GM12878 (cell line): ENCODE measurements at regions not wholly inside any gene's neighbourhood (a gene's known extent, or its start where the extent isn't known, plus 50 kb on each side); places are given as distances from the start of the nearest gene placed in this dataset.

Experiments
- ATAC-seq: fragments of 200-7000 bp; cut with Tn5 transposase; 3 replicates; pipeline ENCODE4 v1.9.1; 2020; ENCODE audit warnings: mild to moderate bottlenecking, moderate library complexity
- BruUV-seq: library from RNA; stranded (reverse); fragments of 400-500 nt; replicated peaks from 2 replicates; lab custom pipeline; 2021; lab: Mats Ljungman, UMichigan
- CTCF ChIA-PET: fragments of 300-600 bp; sonication (Branson Sonifier 250); formaldehyde crosslinking; extraction: SDS; loops from one replicate; lab custom pipeline; 2021; ENCODE audit warnings: inconsistent platforms; lab: Yijun Ruan, JAX
- POLR2A ChIA-PET: fragments of 350-600 bp; formaldehyde crosslinking; extraction: SDS; loops from one replicate; lab custom pipeline; 2021; ENCODE audit warnings: inconsistent platforms; lab: Charles Lee
- RAD21 ChIA-PET: fragments of 300-600 bp; sonication (Branson Sonifier 250); formaldehyde crosslinking; loops from one replicate; lab custom pipeline; 2023; ENCODE audit warnings: antibody characterized with exemption; ENCODE audit not compliant: unreplicated experiment; lab: Charles Lee
- SMC1A ChIA-PET: fragments of 300-600 bp; sonication (Branson Sonifier 250); formaldehyde crosslinking; loops from one replicate; lab custom pipeline; 2023; ENCODE audit not compliant: unreplicated experiment, uncharacterized antibody; lab: Charles Lee
- DNase-seq: peaks from one replicate; pipeline ENCODE4 v3.0.0-alpha.2; 2011; ENCODE audit warnings: low read depth, low spot score
- FAIRE-seq: peaks from 3 replicates; lab custom pipeline; 2011; peaks lifted over from hg19 to GRCh38; lab: Jason Lieb, UNC
- H2AFZ ChIP-seq: 2 replicates; pipeline ENCODE4 v1.6.0; 2011; ENCODE audit warnings: low read depth, low read length, control low read depth; ENCODE audit not compliant: control insufficient read depth
- H3K27ac ChIP-seq: 2 replicates; pipeline ENCODE4 v1.5.1; 2011; ENCODE audit warnings: control low read depth; ENCODE audit not compliant: control insufficient read depth, insufficient read depth
- H3K27me3 ChIP-seq, 2 experiments: replicated peaks in 1 of 2; 2 replicates each; pipeline versions ENCODE4 v1.6.0 to v1.6.1; 2011; ENCODE audit warnings: low read length in 1 of 2; ENCODE audit not compliant: control insufficient read depth in 2 of 2, insufficient read depth in 2 of 2
- H3K36me3 ChIP-seq, 2 experiments: 2 replicates each; pipeline ENCODE4 v1.5.1; 2011; ENCODE audit warnings: low read length in 1 of 2; ENCODE audit not compliant: control insufficient read depth in 2 of 2, insufficient read depth in 2 of 2
- H3K4me1 ChIP-seq: 2 replicates; pipeline ENCODE4 v1.6.1; 2011; ENCODE audit warnings: mild to moderate bottlenecking, low read length, moderate library complexity, mixed read lengths; ENCODE audit not compliant: control insufficient read depth, insufficient read depth
- H3K4me2 ChIP-seq: 2 replicates; pipeline ENCODE4 v1.6.0; 2011; ENCODE audit warnings: control low read depth; ENCODE audit not compliant: control insufficient read depth, insufficient read depth
- H3K4me3 ChIP-seq: fragments of 200-600 bp; sonication (generic); 2 replicates; pipeline ENCODE4 v1.5.1; 2016
- H3K79me2 ChIP-seq: 2 replicates; pipeline ENCODE4 v1.6.0; 2011; ENCODE audit warnings: low read length; ENCODE audit not compliant: control insufficient read depth, insufficient read depth
- H3K9ac ChIP-seq: 2 replicates; pipeline ENCODE4 v1.8.0; 2011; ENCODE audit warnings: low read length, control low read depth, mixed read lengths; ENCODE audit not compliant: control insufficient read depth, insufficient read depth
- H3K9me3 ChIP-seq: replicated peaks from 3 replicates; pipeline ENCODE4 v1.5.1; 2011; ENCODE audit warnings: mild to moderate bottlenecking, low read length; ENCODE audit not compliant: control insufficient read depth, insufficient read depth
- H4K20me1 ChIP-seq: 2 replicates; pipeline ENCODE4 v1.6.0; 2011; ENCODE audit not compliant: control insufficient read depth, insufficient read depth
- ATF7 ChIP-seq: fragments of 450-650 bp; IDR thresholded peaks from 2 replicates; pipeline ENCODE4 v1.6.1; 2016; ENCODE audit warnings: low read depth, mild to moderate bottlenecking
- BACH1 ChIP-seq: fragments of 450-650 bp; IDR thresholded peaks from 2 replicates; pipeline ENCODE4 v1.6.1; 2017; ENCODE audit warnings: mild to moderate bottlenecking, borderline replicate concordance
- BMI1 ChIP-seq: fragments of 450-650 bp; IDR thresholded peaks from 2 replicates; pipeline ENCODE4 v1.6.1; 2016; ENCODE audit warnings: mild to moderate bottlenecking, moderate library complexity, borderline replicate concordance
- BRCA1 ChIP-seq: IDR thresholded peaks from 2 replicates; pipeline ENCODE4 v1.6.1; 2011; ENCODE audit warnings: low read depth, low read length, improper control_type of control experiment
- IKZF1 ChIP-seq: fragments of 450-650 bp; conservative IDR thresholded peaks from 2 replicates; pipeline ENCODE4 v1.6.1; 2017; ENCODE audit warnings: antibody characterized with exemption, mild to moderate bottlenecking
- RB1 ChIP-seq: fragments of 450-650 bp; formaldehyde crosslinking; IDR thresholded peaks from 2 replicates; pipeline ENCODE4 v1.6.1; 2017; ENCODE audit warnings: mild to moderate bottlenecking, borderline replicate concordance
- RFX5 ChIP-seq: IDR thresholded peaks from 2 replicates; pipeline ENCODE4 v1.6.1; 2011; ENCODE audit warnings: low read depth, low read length, improper control_type of control experiment
- STAT1 ChIP-seq: fragments of 450-650 bp; conservative IDR thresholded peaks from 2 replicates; pipeline ENCODE4 v1.6.1; 2014; ENCODE audit warnings: antibody characterized with exemption, mild to moderate bottlenecking
- STAT3 ChIP-seq: IDR thresholded peaks from 2 replicates; pipeline ENCODE4 v1.6.1; 2011; ENCODE audit warnings: low read depth, low read length, improper control_type of control experiment
- ZNF24 ChIP-seq: fragments of 450-650 bp; IDR thresholded peaks from 2 replicates; pipeline ENCODE4 v1.6.1; 2017; ENCODE audit warnings: antibody characterized with exemption, mild to moderate bottlenecking
- WGBS: methylation state at CpG from one replicate; pipeline ENCODE4 v1.1.6; 2016; ENCODE audit warnings: low lambda C conversion rate; ENCODE audit not compliant: insufficient replicate concordance, insufficient coverage; ENCODE audit errors: missing lambda C conversion rate; 5-methylcytosine and 5-hydroxymethylcytosine counted together
- in situ Hi-C: fragments of 300-500 bp; cut with MboI; formaldehyde crosslinking; loops from 9 replicates; pipeline ENCODE4 v1.14.3; 2018; ENCODE audit warnings: mixed read lengths
- intact Hi-C: fragments of 100-400 bp; cut with micrococcal nuclease; formaldehyde crosslinking; loops from one replicate; pipeline ENCODE4 v1.14.2; 2022; ENCODE audit not compliant: unreplicated experiment
- TF ChIP-seq, protein P1 (sequence below): fragments of 450-650 bp; IDR thresholded peaks from 2 replicates; pipeline ENCODE4 v1.6.1; 2017; ENCODE audit warnings: mild to moderate bottlenecking
- TF ChIP-seq, protein P2 (sequence below): IDR thresholded peaks from 2 replicates; pipeline ENCODE4 v1.6.1; 2011; ENCODE audit warnings: borderline replicate concordance, low read depth, mild to moderate bottlenecking, moderate library complexity, low read length; ENCODE audit not compliant: insufficient read depth, poor library complexity, severe bottlenecking

DNA sequence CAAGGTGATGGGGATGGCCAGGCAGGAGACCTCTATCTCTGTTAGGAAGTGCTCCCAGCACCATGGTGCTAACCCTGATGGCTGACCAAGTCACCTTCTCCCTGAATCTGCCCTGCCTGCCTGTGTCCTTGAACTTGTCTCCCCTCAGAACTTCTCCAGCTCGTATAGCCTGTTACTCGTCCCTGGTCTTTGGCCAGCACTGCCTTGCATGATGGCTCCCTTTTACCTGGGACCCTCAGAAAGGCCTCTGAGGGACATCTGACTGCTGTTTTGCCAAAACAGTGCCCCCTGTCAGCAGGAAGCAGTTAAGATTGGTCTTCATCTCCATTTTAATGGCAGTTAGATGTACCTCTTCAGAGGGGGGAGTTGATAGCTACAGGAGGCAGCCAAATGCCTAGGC is 148.3 kb downstream of the RHOU start:
- ChIA-PET CTCF (no interaction called here), RAD21 (no interaction called here), SMC1A (no interaction called here), POLR2A (no interaction called here)
- Histone ChIP-seq H3K4me3 (no peak overlapping the region), H4K20me1 (no peaks in the 10 kb centered on the region), H3K27ac (no peak overlapping the region), H3K27me3 (no peaks in the 10 kb centered on the region), H3K9ac (no peak overlapping the region), H3K4me2 (no peak overlapping the region), H3K36me3 (no peaks in the 10 kb centered on the region), H3K9me3 (no peaks in the 10 kb centered on the region; the same call in 2 of the 3 replicates), H3K4me1 (no peaks in the 10 kb centered on the region), H3K79me2 (no peaks in the 10 kb centered on the region), H2AFZ (no peak overlapping the region)
- in situ Hi-C loops: no loop called here
- 16% methylated on average over 2 of the region's 2 CpGs for WGBS
- FAIRE-seq: no peak
- no peak for DNase-seq
- intact Hi-C loops: no loop called here
- TF ChIP-seq ZNF24: no peak
- no peak for TF ChIP-seq STAT1
- TF ChIP-seq BRCA1: no peak
- TF ChIP-seq STAT3: no peak
- no peak for TF ChIP-seq RFX5
- TF ChIP-seq ATF7: no peak
- TF ChIP-seq IKZF1: no peak
- TF ChIP-seq BMI1: no peak
- no peak for TF ChIP-seq BACH1
- no peak for TF ChIP-seq RB1
- TF ChIP-seq, protein P1, sequence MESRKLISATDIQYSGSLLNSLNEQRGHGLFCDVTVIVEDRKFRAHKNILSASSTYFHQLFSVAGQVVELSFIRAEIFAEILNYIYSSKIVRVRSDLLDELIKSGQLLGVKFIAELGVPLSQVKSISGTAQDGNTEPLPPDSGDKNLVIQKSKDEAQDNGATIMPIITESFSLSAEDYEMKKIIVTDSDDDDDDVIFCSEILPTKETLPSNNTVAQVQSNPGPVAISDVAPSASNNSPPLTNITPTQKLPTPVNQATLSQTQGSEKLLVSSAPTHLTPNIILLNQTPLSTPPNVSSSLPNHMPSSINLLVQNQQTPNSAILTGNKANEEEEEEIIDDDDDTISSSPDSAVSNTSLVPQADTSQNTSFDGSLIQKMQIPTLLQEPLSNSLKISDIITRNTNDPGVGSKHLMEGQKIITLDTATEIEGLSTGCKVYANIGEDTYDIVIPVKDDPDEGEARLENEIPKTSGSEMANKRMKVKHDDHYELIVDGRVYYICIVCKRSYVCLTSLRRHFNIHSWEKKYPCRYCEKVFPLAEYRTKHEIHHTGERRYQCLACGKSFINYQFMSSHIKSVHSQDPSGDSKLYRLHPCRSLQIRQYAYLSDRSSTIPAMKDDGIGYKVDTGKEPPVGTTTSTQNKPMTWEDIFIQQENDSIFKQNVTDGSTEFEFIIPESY: no peak
- TF ChIP-seq, protein P2, sequence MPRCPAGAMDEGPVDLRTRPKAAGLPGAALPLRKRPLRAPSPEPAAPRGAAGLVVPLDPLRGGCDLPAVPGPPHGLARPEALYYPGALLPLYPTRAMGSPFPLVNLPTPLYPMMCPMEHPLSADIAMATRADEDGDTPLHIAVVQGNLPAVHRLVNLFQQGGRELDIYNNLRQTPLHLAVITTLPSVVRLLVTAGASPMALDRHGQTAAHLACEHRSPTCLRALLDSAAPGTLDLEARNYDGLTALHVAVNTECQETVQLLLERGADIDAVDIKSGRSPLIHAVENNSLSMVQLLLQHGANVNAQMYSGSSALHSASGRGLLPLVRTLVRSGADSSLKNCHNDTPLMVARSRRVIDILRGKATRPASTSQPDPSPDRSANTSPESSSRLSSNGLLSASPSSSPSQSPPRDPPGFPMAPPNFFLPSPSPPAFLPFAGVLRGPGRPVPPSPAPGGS: no peak
- no peak for ATAC-seq
- no TSS peak for BruUV-seq
